SJSA1 (cell line): ENCODE measurements at regions not wholly inside any gene's neighbourhood (a gene's known extent, or its start where the extent isn't known, plus 50 kb on each side); places are given as distances from the start of the nearest gene placed in this dataset.
"Not testable (repeated sequence)": the region's sequence is repeated elsewhere in the genome, so short reads cannot be mapped to it uniquely, and the experiment has no call there.

Experiments used
- DNase-seq, 2 experiments: peaks; one replicate each; pipeline ENCODE4 v3.0.0-alpha.2; 2015 to 2020; ENCODE audit warnings: low spot score in 2 of 2, low read depth in 1 of 2
- H3K27ac ChIP-seq: fragments of 250-450 bp; sonication (Bioruptor Pico); 2 replicates; pipeline ENCODE4 v1.5.1; 2020; ENCODE audit warnings: mild to moderate bottlenecking, moderate library complexity
- H3K27me3 ChIP-seq: fragments of 250-450 bp; sonication (Bioruptor Pico); replicated peaks from 2 replicates; pipeline ENCODE4 v1.5.1; 2020; ENCODE audit warnings: mild to moderate bottlenecking, moderate library complexity
- H3K36me3 ChIP-seq: fragments of 250-450 bp; sonication (Bioruptor Pico); 2 replicates; pipeline ENCODE4 v1.5.1; 2020; ENCODE audit warnings: mild to moderate bottlenecking
- H3K4me1 ChIP-seq: fragments of 250-450 bp; sonication (Bioruptor Pico); replicated peaks from 2 replicates; pipeline ENCODE4 v1.6.1; 2021; ENCODE audit warnings: mild to moderate bottlenecking
- H3K4me3 ChIP-seq: fragments of 250-450 bp; sonication (Bioruptor Pico); 2 replicates; pipeline ENCODE4 v1.5.1; 2020; ENCODE audit warnings: mild to moderate bottlenecking
- H3K9me3 ChIP-seq: fragments of 250-450 bp; sonication (Bioruptor Pico); replicated peaks from 2 replicates; pipeline ENCODE4 v1.5.1; 2020; ENCODE audit warnings: mild to moderate bottlenecking

DNA sequence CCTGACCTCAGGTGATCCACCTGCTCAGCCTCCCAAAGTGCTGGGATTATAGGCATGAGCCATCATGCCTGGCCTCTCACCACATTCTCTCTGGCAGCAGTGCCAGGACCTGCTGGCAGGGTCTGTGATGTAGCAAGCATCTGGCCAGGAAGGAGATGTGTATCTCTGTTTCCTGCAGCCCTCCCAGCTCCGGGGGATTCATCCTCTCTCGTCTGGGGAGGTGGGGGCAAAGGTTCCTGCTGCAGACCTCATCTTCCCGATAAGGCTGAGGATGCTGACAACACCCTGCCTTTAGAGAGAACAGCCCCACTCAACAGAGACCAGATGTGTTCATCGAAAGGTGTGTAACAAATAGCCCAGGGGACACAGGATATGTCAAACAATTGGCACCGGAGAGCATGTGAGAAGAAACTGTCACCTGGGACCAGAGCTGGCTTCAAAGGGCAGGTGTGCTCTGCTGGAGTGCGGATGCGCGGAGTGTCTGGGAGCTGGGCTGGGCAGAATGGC is 54.8 kb upstream of the SEC14L1 start:
- no peak for DNase-seq
- Histone ChIP-seq H3K4me1 (peaks cover 13% of the 10 kb centered on the region), H3K4me3 (no peak overlapping the region), H3K27ac (no peak overlapping the region), H3K27me3 (no peaks in the 10 kb centered on the region), H3K9me3 (no peaks in the 10 kb centered on the region), H3K36me3 (peaks cover 20% of the 10 kb centered on the region)

DNA sequence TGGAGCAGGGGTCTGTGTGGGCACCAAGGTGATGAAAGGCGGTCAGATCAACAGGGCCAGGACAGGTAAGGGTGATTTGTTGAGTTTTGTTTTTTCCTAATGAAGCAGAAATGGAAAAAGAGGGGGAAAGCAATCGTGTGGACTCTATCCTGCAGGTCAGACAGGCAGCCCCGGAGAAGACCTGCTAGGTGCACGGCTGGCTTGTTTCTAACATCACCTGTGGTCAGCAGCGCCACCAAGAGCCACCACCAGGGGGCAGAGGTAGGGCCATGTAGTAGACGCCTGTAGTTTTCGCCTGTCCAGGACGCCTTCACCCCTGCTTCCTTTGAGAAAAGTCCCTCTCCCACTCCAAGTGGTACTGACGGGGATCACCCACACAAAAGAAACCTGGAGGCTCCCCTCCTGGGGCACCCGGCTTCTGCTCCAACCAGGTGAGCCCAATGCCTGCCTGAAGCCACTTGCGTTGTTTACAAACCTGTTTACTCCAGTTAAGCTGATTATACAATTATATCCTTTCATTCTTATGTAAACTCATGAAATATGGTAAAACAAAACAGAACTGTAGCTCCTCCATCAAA is 54.2 kb upstream of the SEC14L1 start:
- no peaks in the 10 kb centered on the region for H3K9me3 ChIP-seq
- no peaks in the 10 kb centered on the region for H3K27me3 ChIP-seq
- peak; percentile 74 to 94 for DNase-seq
- no peak overlapping the region for H3K4me3 ChIP-seq
- H3K36me3 ChIP-seq = peaks cover 25% of the 10 kb centered on the region
- no peak overlapping the region for H3K27ac ChIP-seq
- H3K4me1 ChIP-seq = peaks cover 13% of the 10 kb centered on the region

DNA sequence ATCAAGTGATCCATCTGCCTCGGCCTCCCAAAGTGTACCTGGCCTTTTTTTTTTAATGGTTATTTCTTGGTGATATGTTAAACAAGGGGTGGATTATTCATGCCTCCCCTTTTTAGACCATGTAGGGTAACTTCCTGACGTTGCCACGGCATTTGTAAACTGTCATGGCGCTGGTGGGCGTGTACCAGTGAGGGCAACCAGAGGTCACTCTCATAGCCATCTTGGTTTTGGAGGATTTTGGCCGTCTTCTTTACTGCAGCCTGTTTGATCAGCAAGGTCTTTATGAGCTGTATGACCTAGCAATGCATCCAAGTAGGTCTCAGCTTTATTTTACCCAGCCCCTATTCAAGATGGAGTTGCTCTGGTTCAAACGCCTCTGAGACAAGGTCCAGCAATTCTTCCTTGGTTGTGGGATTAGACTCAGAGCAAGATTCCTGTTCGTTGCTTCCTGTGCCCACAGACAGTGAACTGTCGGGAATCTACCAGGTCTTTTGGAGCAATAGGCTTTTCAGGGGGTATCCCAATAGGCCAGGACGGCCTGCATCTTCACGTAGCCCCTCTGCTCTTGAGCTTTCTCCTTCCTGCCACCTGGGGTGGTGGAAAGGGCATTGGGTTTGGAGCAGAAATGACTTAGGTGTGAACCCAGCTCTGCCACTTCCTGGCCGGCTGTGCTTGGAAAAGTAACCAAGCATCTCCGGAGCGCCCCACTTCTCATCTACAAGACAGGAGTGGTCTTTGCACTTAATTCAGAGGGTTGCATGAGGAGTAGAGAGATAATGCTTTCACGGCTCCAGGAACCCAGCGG is 52.9 kb upstream of the SEC14L1 start:
- H3K36me3 ChIP-seq = peaks cover 37% of the 10 kb centered on the region
- H3K4me1 ChIP-seq = peaks cover 23% of the 10 kb centered on the region
- no peaks in the 10 kb centered on the region for H3K9me3 ChIP-seq
- H3K4me3 ChIP-seq = peak overlapping the region; percentile 58
- DNase-seq = no peak
- peak overlapping the region; percentile 83 for H3K27ac ChIP-seq
- no peaks in the 10 kb centered on the region for H3K27me3 ChIP-seq

DNA sequence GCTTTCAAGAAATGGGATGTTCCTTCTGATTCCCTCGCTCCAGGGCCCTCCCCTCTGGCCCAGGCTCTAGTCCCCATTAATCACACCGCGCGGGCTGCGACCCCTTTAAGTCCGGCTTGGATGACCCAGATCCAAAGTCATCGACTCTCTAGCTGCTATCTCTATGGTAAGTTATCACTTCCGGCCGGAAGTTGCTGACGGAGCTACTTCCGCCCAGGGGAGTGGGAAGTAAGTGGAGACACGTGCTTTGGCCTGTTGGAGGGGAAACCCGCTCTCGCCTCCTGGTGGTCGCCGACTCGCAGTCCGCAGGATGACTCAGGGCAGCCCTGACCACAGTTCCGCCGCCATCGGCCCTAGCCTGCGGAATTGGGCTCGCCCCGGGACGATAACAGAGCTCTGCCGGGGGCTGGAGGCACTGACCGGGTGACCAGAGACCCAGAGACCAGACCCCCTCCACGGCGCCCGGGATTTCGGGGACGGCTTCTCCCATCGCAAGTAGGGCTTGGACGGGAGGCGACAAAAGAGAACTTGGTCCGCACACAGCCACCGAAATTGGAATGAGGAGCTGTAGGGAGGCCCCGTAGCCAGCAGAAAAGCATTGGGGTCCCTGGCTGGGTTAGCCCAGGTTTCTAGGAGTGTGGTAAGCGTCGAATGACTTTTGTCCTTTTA is 52.2 kb upstream of the SEC14L1 start:
- Histone ChIP-seq H3K27ac (peak overlapping the region; percentile 83), H3K9me3 (no peaks in the 10 kb centered on the region), H3K36me3 (peaks cover 44% of the 10 kb centered on the region), H3K4me1 (peaks cover 31% of the 10 kb centered on the region), H3K4me3 (peak overlapping the region; percentile 58), H3K27me3 (no peaks in the 10 kb centered on the region)
- DNase-seq = peak; percentile 98 to 99

DNA sequence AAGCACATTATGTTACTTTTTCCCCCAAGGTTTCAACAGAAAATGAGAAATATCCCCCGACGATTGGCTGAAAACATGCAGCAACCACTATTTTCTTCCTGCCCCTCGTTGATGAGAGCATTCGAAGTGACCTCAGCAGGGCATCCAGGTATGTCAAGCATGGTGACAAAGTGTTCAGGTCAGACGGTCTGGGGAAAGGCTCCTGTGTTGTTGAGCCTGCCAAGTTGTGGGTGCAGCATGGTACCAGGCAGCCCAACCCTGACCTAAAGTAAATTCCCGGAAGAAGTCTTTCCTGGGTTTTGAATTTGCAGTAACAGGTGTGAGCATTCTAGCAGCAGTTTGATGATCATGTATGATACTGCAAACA is 51.7 kb upstream of the SEC14L1 start:
- DNase-seq = no peak
- Histone ChIP-seq H3K36me3 (peaks cover 50% of the 10 kb centered on the region), H3K27me3 (no peaks in the 10 kb centered on the region), H3K4me3 (peak overlapping the region; percentile 58), H3K9me3 (no peaks in the 10 kb centered on the region), H3K27ac (peak overlapping the region; percentile 83), H3K4me1 (peaks cover 32% of the 10 kb centered on the region)

DNA sequence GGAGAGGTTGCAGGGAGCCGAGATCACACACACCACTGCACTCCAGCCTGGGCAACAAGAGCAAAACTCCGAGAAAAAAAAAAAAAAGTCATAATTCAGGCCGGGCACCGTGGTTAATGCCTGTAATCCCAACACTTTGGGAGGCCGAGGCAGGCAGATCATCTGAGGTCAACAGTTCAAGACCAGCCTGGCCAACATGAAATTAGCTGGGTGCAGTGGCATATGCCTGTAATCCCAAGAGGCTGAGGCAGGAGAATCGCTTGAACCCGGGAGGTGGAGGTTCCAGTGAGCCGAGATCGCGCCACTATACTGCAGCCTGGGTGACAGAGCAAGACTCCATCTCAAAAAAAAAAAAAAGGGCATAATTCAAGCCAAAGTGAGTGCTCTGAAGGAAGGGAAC is 50.8 kb upstream of the SEC14L1 start:
- H3K27ac ChIP-seq, H3K4me3 ChIP-seq, H3K9me3 ChIP-seq, DNase-seq, H3K27me3 ChIP-seq: not testable (repeated sequence)
- Histone ChIP-seq H3K4me1 (peaks cover 32% of the 10 kb centered on the region), H3K36me3 (peaks cover 58% of the 10 kb centered on the region)

DNA sequence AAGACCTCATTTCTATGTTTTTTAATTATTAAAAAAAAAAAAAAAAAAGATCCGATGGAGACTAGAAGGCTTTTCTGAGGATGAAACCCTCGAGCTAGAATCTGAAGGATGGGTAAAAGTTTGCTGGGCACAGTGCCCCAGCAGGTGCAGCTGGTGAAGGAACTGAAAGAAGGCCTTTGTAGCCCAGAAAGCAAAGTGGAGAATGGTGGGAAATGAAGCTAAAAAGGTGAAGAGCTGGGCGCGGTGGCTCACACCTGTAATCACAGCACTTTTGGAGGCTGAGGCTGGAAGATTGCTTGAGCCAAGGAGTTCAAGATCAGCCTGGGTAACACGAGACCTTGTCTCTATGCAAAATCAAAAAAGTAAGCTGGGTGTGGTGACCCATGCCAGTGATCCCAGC is 50.3 kb upstream of the SEC14L1 start:
- Histone ChIP-seq H3K27me3 (no peaks in the 10 kb centered on the region), H3K9me3 (no peaks in the 10 kb centered on the region), H3K27ac (no peak overlapping the region), H3K4me3 (no peak overlapping the region), H3K36me3 (peaks cover 63% of the 10 kb centered on the region), H3K4me1 (peaks cover 32% of the 10 kb centered on the region)
- no peak for DNase-seq
